Activated CD8-positive, alpha-beta memory T cell treated with anti-CD3 and anti-CD28 coated beads, Interleukin-2, amount 50 U/mL, for 48 hours (primary cell): ENCODE measurements at regions not wholly inside any gene's neighbourhood (a gene's known extent, or its start where the extent isn't known, plus 50 kb on each side); places are given as distances from the start of the nearest gene placed in this dataset.

ENCODE experiments used
- DNase-seq: peaks from one replicate; pipeline ENCODE4 v3.0.0-alpha.2; 2020

DNA sequence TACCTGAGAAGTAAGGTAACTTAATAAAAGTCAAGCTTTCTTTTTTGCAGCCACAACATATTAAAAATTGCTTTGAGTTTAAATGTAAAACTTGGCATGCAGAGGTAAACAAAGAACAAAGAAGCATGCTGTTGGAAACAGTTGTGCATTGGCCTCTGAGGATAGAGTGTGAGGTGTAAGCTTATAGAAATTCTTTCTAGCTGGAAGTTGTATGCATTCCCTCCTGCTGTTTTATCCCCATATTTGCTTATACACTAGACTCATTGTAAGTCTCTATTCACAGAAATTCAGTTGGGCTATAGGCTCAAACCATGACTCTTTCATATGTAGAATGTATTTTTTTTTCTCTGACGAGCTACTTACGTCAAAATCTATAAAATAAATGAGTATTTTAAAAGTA is 316.3 kb downstream of the SLC6A15 start:
- DNase-seq = no peak

GRCh38 chr12:84594157-84594556 is 318.4 kb downstream of the SLC6A15 start:
- no peak for DNase-seq

- DNase-seq = no peak
These were observed 326.7 kb downstream of the SLC6A15 start for GRCh38 chr12:84585776-84586395.

DNA sequence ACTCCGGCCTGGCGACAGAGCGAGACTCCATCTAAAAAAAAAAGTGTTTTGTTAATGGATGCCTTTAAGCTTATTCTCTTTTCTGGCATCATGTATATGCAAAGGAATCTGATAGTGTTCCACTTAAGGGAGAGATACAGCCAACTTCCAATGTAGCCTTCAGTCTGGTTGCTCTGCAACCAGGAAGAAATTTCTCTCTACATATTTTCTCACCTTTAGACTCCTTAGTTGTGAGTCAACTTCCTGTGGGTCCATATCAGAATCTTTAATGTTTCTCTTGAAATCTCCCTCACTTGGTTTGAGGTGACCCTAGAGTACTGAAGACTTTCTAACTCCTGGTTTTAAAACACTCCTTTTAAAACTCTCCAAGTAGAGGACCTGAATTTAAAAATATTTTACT is 340.4 kb downstream of the SLC6A15 start:
- no peak for DNase-seq

DNA sequence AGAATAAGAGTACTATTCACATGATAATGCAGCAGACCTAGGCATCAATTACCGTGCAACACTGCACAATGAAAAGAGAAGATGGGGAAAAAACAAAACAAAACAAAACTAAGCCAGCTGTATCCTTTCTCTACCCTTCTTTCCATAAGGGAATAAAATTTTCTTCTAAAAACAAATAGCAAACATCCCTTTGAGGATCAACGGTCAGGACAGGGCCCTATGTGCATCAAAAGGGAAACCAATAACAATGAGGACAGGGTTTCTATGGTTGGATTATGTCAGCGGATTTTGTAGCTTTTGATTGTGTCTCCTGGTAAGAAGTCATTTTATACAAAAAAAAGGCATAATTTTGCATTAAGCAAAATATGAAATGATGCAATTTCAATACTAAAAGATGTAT is 350.3 kb downstream of the SLC6A15 start:
- no peak for DNase-seq

GRCh38 chr12:84561351-84561750 is 351.2 kb downstream of the SLC6A15 start:
- DNase-seq = no peak

- DNase-seq = no peak
These were observed 358.3 kb downstream of the SLC6A15 start for GRCh38 chr12:84554199-84554723.

- DNase-seq = no peak
These were observed 359.1 kb downstream of the SLC6A15 start for GRCh38 chr12:84553331-84554117.

GRCh38 chr12:84551373-84551772 is 361.2 kb downstream of the SLC6A15 start:
- no peak for DNase-seq

DNA sequence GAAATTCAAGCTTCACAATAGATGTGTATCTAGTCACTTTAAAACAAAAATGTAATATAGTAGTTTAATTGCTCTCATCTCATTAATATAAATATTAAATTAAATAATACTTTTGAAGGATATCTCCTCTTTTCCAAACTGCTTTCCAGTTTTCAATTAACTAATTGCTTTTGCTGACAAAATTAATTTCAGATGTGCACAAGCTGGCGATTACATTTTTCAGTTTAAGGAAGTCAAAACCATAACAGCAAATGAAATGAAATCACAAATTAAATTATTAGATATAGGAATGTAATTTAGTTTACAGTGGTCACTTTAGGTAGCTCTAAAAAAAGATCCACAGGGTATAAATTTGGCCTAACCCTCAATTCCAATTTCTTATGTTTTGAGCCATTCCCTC is 362.1 kb downstream of the SLC6A15 start:
- no peak for DNase-seq

- no peak for DNase-seq
These were observed 370.3 kb downstream of the SLC6A15 start for GRCh38 chr12:84542289-84542688.

DNA sequence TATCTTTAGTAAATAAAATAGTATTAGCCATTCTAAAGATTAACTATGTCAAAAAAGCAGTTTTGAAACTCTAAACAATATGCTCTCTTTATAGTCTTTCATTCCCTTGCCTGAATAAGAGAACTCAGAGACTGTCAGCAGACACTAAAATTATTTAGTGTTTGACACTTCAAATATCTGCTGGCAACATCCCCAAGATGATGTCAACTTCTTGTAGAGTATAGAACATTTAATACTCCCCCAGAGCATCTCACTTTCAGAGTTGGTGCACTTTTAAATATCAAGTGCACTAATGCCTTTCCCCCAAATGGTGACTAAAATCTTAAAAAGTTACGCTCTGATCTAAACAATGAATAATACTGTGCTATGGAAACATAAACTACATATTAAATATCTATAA is 374.9 kb downstream of the SLC6A15 start:
- no peak for DNase-seq

DNA sequence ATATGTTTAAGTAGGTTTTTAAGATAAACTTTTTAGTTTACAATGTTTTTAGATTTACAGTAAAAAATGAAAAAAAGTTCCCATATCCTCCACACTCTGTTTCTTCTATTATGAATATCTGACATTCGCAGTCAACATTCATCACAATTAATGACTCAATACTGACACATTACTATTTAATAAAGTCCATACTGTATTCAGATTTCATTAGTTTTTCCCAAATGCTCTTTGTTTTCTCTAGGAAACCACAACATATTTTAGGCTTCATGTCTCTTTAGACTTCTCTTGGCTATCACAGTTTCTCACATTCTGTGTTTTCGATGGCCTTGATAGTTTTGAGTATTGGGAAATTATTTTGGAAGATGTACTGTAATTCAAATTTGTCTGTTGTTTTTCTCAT is 399.8 kb downstream of the SLC6A15 start:
- DNase-seq = no peak

DNA sequence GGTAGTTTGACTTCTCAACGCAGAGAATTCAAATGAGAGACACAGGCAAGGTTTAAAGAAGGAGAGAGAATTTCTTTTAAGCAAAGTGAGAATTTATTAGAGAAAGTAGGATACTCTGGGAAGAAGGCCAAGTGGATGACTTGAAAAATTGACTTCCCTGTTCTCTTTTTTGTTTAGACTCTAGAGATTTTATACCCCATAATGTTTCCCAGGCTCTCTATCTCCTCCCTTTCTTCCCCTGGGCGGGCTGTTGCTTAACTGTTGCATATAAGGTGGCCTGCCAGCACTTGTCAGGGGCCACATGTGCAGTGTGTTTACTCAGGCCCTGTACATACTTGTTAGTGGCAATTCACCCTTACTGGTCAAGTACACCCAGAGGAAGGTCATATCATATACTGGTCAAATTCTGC is 403.7 kb downstream of the SLC6A15 start:
- DNase-seq = no peak

- no peak for DNase-seq
These were observed 404.4 kb downstream of the SLC6A15 start for GRCh38 chr12:84507956-84508850.

DNA sequence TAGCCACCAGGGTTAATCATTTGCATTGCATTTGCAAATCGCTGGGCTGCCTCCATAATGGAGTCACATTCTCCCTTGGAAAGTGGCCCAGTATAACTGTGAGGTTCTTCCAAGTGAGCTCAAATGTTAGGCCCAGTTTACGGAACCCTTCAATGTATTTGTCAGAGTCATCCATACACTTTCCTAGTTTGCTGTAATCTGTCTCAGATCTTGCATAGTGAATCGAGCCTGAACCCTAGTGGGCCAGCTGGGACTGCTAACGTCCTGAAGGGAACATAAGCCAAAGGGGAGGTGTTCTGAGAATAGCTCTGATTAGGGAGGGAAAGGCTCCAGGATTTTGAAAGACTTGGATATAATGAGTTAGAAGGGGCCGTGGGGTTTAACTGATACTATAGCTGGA is 406.3 kb downstream of the SLC6A15 start:
- DNase-seq = no peak

DNA sequence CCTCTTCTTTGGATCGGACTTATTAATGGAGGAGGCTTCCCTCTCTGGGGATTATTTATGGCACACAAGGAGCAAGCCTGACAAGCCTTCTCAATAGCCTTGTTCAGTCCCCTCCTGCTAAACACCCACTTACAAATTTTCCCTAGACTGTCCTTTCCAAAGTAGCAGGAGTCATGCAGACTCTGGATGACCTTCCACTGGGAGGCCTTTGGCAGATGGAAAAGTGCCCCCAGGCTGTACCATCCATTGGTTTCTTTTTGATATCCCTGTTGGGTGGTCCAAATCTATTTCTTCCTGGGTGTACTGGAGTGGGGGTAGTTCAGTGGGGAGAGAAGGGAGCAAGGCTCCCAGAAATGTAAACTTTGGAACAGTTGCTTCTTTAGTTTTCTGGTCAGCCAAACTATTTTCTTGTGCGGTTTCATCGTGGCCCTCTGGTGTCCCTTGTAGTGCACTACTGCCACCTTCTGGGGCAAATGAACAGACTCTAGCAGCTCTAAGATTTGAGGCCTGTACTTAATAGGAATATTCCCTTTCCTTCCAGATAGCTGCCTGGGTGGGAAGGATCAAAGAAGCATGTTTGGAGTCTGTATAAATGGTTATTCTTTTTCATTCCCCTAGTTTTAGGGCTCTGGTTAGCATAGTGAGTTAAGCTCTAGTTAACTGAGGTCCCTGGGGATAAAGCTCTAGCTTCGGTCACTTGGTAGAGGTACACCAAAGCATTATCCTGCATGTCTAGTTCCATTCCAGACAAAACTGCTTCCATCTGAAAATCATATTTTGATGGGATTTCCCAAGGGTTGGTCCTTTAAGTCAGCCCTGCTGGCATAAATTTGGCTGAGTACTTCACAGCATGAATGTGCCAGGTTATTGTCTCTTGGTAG is 409.5 kb downstream of the SLC6A15 start:
- no peak for DNase-seq

GRCh38 chr12:84502180-84502860 is 410.3 kb downstream of the SLC6A15 start:
- DNase-seq = no peak

- DNase-seq = no peak
These were observed 414.8 kb downstream of the SLC6A15 start for GRCh38 chr12:84497819-84498218.

DNA sequence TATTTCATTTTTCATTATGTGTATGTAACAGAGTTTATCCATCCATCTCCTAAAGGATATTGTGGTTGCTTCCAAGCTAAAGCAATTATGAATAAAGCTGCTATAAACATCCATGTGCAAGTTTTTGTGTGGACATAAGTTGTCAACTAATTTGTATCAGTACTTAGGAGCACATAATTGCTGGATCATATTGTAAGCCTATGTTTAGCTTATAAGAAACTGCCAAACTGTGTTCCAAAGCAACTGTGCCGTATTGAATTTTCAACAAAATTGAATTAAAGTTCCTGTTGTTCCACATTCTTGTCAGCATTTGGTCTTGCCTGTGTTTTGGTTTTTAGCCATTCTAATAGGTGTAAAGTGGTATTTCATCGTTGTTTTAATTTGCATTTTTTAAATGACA is 416.9 kb downstream of the SLC6A15 start:
- DNase-seq = no peak

DNA sequence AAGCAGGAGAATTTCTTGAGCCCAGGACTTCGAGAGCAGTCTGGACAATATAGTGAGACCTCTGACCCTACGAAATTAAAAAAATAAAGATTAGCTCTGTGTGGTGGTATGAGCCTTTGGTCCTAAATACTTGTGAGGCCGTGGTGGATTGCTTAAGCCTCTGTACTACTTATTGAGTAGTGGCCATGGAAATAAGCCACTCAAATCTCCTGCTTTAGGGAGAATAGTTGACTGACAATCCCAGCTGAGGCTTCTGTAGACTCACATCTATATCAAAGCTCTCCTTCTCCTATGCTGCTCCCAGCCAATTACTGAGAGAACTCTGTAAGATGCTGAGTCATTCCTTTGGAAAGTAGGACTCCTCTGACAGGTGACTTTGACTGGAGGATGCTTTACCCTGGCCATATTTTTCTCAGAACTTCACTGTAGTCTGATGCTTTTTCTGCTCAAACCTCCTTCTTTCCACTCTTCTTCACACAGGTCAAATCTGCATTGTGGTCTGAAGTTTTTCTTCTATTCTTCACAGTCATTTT is 420.2 kb downstream of the SLC6A15 start:
- no peak for DNase-seq

GRCh38 chr12:84484798-84485197 is 427.8 kb downstream of the SLC6A15 start:
- no peak for DNase-seq
